Skeletal muscle satellite cell (primary cell): ENCODE measurements at regions not wholly inside any gene's neighbourhood (a gene's known extent, or its start where the extent isn't known, plus 50 kb on each side); places are given as distances from the start of the nearest gene placed in this dataset.

Experiments used
- H3K27me3 ChIP-seq: 2 replicates; pipeline ENCODE4 v1.7.0; 2013; ENCODE audit warnings: low read length; ENCODE audit not compliant: control insufficient read depth, insufficient read depth
- H3K36me3 ChIP-seq: 2 replicates; pipeline ENCODE4 v1.7.0; 2013; ENCODE audit warnings: mild to moderate bottlenecking, control low read depth, low read length; ENCODE audit not compliant: insufficient read depth
- H3K4me1 ChIP-seq: 2 replicates; pipeline ENCODE4 v1.7.0; 2013; ENCODE audit warnings: low read length; ENCODE audit not compliant: control insufficient read depth, insufficient read depth
- H3K4me2 ChIP-seq: 2 replicates; pipeline ENCODE4 v1.7.0; 2013; ENCODE audit warnings: mild to moderate bottlenecking, low read length
- H3K4me3 ChIP-seq: 2 replicates; pipeline ENCODE4 v1.7.0; 2013; ENCODE audit warnings: low read length
- H3K9ac ChIP-seq: 2 replicates; pipeline ENCODE4 v1.7.0; 2013; ENCODE audit warnings: mild to moderate bottlenecking, low read depth, low read length, moderate library complexity
- H3K9me3 ChIP-seq: replicated peaks from 2 replicates; pipeline ENCODE4 v1.7.0; 2013; ENCODE audit warnings: mild to moderate bottlenecking, control low read depth, low read length

DNA sequence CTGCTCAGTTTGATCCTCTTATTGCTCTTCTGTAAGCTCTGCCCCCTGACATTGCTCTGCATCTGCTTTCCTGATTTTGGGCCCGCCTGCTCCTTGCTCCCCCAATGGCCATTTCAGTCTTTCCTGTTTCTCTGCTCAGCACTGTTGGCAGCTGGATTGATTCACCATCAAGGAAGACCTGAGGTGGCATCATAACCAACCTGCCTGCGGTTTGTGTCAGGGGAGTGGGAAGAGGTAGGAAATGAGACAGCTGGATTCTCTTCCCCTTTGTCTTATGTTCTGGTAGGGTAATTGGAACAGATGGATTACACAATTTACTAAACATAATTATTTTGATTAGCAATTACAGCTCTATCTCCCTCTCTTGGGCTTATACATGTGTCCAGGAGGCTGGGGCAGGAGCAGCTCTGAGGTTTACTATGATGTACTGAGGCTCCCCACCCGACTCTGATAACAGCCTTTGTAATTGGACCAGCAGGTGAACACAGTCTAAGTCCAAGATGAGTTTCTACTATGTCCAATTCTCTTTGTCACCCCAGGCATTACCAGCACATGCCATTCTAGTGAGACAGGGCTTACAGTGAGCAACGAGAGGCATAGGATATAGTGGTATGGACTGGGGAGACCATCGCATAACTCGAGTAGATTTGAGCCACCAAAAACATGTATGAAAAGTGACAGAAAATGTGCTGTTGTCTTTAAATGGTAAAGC, 151.8 kb upstream of the MMADHC start:
- Histone ChIP-seq H3K36me3 (no peaks in the 10 kb centered on the region), H3K4me2 (no peak overlapping the region), H3K27me3 (no peaks in the 10 kb centered on the region), H3K4me3 (no peak overlapping the region), H3K9me3 (no peaks in the 10 kb centered on the region), H3K4me1 (peaks cover 53% of the 10 kb centered on the region), H3K9ac (no peak overlapping the region)

DNA sequence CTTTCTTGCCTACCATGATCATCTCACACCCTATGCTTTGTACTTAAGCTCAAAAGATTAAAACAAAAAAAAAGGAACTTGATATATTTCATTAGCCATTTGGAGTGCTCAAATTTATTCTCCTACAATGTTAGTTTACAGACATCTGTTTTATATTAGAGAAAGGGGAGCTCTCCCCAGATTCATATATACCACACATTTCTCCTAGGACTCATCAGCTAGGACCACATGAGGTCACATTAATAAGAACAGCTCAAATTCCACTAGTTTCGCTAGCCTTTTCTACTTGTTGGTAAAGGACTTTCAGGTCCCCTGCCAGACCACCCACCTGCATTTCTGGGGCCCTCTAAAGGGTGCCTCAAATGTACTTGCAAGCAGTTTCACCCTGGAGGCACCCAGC, 151.2 kb upstream of the MMADHC start:
- peaks cover 54% of the 10 kb centered on the region for H3K4me1 ChIP-seq

DNA sequence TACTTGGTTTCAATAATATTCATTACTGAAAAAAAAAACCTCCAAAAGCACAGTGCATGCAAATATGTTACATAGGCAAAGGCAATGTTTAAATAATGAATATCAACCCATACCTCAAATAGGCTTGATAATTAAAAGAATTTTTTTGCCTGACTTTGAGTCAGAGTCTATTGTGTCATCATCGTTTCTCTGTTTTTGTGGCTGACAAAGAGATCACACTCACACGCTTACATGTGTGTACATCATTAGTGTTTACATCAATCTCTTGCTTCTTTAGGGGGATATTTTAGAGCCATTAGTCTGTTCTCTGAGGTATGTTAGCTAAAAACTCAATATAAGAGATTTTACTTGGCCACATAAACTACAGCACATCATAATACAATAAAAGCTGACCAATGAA, 150.3 kb upstream of the MMADHC start:
- H3K9me3 ChIP-seq, result no peaks in the 10 kb centered on the region
- no peak overlapping the region for H3K9ac ChIP-seq
- peaks cover 51% of the 10 kb centered on the region for H3K4me1 ChIP-seq
- no peak overlapping the region for H3K4me2 ChIP-seq
- no peaks in the 10 kb centered on the region for H3K27me3 ChIP-seq
- no peaks in the 10 kb centered on the region for H3K36me3 ChIP-seq
- H3K4me3 ChIP-seq, result no peak overlapping the region

More for the DNA sequence above, 151.2 kb upstream of the MMADHC start:
- H3K27me3 ChIP-seq, result no peaks in the 10 kb centered on the region
- H3K4me3 ChIP-seq, result no peak overlapping the region
- no peaks in the 10 kb centered on the region for H3K36me3 ChIP-seq
- no peaks in the 10 kb centered on the region for H3K9me3 ChIP-seq
- H3K4me2 ChIP-seq, result no peak overlapping the region
- no peak overlapping the region for H3K9ac ChIP-seq

DNA sequence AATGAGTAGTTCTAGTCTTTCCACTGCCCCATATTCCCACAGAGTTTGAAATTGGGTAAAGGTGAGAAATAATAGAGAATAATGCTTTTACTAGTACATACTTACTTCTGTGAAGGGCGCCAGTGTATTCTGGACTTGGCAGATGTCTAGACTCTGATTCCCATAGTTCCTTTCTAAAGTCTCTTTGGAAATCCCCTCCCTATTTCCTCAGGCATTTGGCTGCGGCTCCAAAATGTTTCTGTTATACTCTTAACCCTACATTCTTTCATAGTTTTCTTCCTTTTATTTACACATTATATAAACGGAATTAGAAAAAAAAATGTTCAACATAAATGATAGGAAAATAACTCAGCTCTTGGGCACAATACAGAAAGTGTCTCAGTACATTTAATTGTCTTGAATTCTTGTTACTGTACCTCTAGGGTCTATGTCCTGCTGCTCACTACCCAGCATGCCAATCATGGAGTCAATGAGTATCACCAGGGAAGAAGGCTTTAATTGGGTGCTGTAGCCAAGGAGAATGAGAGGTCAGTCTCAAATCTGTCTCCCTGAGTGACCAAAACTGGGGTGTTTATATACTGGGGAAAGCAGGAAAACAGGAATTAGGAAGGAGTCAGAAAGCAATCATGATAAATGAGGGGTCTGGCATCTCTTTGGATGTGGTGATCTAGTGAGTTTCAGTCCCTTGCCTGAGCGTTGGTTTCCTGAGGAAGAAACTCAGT, 147.8 kb upstream of the MMADHC start:
- Histone ChIP-seq H3K9ac (no peak overlapping the region), H3K4me2 (no peak overlapping the region), H3K27me3 (no peaks in the 10 kb centered on the region), H3K4me3 (no peak overlapping the region), H3K36me3 (no peaks in the 10 kb centered on the region), H3K9me3 (no peaks in the 10 kb centered on the region), H3K4me1 (peaks cover 47% of the 10 kb centered on the region)

DNA sequence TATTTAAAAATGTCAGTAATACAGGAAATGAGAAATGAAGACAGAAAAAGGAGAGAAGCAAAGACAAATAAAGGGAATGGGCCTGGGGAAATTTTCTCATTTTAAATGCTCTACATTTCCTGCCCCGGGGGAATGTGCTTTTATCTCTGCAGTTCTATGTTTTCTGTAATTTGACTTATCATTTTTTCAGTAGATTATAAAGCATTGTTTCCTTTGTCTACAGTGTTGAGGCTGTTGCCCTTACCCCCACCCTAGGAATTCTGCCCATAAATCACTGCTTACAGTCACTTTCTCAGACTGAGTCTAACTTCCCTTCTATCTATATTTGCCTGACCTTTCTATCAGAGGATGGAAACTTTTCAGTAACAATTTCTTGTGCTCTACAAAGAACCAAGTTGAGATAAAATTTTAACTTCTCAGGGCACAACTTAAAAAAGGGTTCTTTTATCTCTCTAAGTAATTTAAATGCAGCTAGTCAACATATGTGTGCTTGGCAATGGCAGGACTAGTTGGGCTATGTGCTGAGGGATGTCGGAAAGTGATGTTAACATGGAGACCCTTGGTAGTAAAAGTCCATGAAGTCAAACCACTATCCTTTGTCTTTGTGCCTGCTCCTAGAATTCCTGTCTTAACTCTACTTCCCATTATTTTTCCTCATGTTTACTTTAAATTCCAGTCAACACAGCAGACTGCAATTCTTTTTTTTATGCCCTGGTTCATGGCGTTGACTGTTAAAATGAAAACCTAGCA, 146.5 kb upstream of the MMADHC start:
- Histone ChIP-seq H3K27me3 (no peaks in the 10 kb centered on the region), H3K4me2 (no peak overlapping the region), H3K9ac (no peak overlapping the region), H3K4me3 (no peak overlapping the region), H3K4me1 (peaks cover 37% of the 10 kb centered on the region), H3K36me3 (no peaks in the 10 kb centered on the region), H3K9me3 (no peaks in the 10 kb centered on the region)

DNA sequence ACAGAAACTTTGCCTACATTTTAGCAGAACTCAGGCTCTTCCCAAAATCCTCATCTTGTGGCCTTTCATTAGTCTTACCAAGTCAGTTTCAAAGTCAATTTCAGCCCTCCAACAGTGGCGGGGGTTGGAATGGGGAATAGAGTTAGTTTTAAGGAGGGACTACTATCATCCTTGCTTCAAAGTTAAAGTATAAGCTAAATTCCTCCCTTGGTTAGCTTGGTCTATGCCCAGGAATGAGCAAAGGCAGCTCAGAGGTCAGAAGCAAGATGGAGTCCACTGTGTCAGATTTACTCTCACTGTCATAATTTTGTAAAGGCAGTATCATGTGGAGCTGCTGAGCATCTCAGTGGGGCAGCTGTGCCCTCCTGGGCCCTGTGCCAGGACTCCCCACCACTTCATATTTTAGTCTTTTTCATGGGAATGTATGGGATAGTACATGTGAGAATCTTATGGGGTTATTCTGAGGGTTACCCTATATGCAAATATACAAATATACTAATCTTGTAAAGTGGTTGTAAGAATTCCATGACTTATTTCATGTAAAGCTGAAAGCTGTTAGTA, 145.2 kb upstream of the MMADHC start:
- Histone ChIP-seq H3K4me2 (no peak overlapping the region), H3K9ac (no peak overlapping the region), H3K27me3 (no peaks in the 10 kb centered on the region), H3K36me3 (no peaks in the 10 kb centered on the region), H3K9me3 (no peaks in the 10 kb centered on the region), H3K4me3 (no peak overlapping the region), H3K4me1 (peaks cover 31% of the 10 kb centered on the region)

DNA sequence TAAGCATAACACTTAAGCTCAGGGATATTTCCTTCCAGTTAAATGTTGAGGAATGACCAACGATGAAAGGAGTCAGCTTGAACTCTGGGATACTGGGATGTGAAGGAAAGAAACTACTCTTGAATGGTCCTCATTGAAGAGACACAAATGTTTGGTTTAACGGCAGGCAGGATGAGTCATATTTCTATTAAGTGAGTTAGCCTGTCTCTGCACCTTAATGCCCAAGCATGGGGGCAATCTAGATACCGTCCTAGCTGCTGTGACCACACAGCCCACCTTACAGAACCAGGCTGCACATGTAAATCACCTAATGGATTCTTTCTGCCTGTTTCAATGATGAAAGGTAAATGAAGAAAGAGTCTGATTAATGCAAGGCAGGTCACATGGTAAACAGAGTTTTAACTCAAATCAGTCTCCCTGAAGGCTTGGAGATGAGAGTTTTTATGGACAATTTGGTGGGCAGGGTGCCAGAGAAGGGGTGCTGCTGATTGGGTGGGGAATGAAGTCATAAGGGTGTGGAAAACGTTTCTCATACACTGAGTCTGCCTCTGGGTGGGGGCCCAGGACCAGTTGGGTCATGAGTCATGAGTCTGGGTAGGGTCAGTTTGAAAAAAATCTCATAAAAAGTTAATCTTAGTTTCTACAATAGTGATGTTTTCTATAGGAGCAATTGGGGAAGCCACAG, 144.6 kb upstream of the MMADHC start:
- Histone ChIP-seq H3K4me1 (peaks cover 31% of the 10 kb centered on the region), H3K9me3 (no peaks in the 10 kb centered on the region), H3K9ac (no peak overlapping the region), H3K27me3 (no peaks in the 10 kb centered on the region), H3K4me3 (no peak overlapping the region), H3K4me2 (peak overlapping the region; percentile 40), H3K36me3 (no peaks in the 10 kb centered on the region)

DNA sequence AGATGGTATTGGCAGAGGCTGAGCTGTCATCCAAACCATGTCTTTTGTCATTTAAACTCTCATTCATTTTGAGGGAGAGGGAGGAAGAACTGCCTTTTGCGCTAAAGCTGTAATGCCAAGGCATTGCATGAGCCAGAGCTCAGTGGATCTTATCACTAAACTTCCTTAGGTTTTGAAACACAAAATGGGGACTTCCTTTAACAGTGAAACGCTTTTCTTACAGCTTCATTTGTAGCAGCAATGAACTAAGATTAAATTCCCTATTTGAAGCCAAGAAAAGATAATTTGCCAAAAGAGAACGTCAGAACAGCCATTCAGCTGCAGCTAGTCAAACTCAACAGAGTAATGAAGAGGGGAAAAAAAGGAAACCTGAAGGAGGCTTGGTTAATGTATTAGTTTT, 143.5 kb upstream of the MMADHC start:
- Histone ChIP-seq H3K4me3 (no peak overlapping the region), H3K9ac (no peak overlapping the region), H3K4me2 (no peak overlapping the region), H3K4me1 (peaks cover 31% of the 10 kb centered on the region), H3K9me3 (no peaks in the 10 kb centered on the region), H3K27me3 (no peaks in the 10 kb centered on the region), H3K36me3 (no peaks in the 10 kb centered on the region)

DNA sequence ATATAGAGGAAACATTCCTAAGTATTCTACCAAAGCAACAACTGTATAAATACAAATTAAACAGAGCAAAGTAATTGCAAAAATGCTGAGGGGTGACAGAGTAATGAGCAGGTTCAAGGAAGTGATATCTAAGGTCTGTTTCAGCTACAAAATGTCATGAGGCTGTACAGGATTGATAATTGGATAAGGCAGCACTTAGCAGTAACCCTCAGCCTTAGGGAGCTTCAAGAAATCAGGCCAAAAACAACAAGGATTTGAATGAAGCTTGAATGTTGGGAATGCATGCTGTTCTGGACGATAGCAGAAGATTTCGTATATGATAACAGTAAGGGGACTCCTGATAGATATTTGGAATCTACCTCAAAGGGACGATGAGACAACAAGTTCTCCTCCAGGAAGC, 142.0 kb upstream of the MMADHC start:
- no peak overlapping the region for H3K4me2 ChIP-seq
- H3K9me3 ChIP-seq, result no peaks in the 10 kb centered on the region
- no peak overlapping the region for H3K4me3 ChIP-seq
- no peaks in the 10 kb centered on the region for H3K36me3 ChIP-seq
- H3K9ac ChIP-seq, result no peak overlapping the region
- H3K4me1 ChIP-seq, result peaks cover 30% of the 10 kb centered on the region
- no peaks in the 10 kb centered on the region for H3K27me3 ChIP-seq

DNA sequence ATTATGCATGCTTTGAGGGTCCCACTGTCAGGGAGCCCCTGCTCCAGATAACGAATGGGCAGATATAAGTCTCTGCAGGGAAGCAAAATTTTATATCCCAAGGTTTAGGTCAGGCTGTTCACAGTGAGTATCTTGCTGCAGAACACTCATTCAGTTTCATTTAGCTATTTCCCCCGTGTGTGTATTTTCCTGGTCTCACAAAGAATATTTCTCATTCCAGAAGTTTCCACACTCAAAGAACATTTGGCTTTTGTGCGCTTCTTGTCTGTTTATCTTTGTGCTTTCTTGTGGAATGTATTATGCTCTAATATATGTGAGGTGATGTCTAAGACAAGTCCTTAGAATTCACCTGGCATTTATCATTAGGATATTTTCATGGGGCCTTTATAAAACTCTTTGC, 140.4 kb upstream of the MMADHC start:
- no peak overlapping the region for H3K9ac ChIP-seq
- no peak overlapping the region for H3K4me3 ChIP-seq
- no peak overlapping the region for H3K4me2 ChIP-seq

DNA sequence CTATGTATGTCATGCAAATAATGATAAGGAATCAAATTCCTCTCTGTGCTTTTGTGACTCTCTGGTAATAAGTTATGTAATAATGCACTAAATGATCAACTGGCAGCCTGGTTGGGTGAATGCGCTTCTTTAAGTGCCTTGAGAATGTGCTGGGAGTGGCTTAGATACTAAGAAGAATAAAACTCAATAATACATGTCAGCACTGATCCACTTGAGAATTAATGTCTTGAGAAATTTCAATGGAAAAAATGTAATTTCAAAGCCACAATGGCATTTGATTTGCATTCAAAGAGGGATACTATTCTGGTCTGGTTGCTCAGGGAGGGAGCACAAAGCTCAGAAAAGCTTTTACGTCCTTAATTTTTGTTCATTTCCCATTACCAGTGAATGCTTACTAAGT, 137.7 kb upstream of the MMADHC start:
- H3K4me1 ChIP-seq, result no peaks in the 10 kb centered on the region
- H3K27me3 ChIP-seq, result no peaks in the 10 kb centered on the region
- no peaks in the 10 kb centered on the region for H3K36me3 ChIP-seq
- H3K4me3 ChIP-seq, result no peak overlapping the region
- no peak overlapping the region for H3K9ac ChIP-seq
- no peaks in the 10 kb centered on the region for H3K9me3 ChIP-seq
- no peak overlapping the region for H3K4me2 ChIP-seq

More for the DNA sequence above, 140.4 kb upstream of the MMADHC start:
- Histone ChIP-seq H3K4me1 (peaks cover 16% of the 10 kb centered on the region), H3K27me3 (no peaks in the 10 kb centered on the region), H3K36me3 (no peaks in the 10 kb centered on the region), H3K9me3 (no peaks in the 10 kb centered on the region)
